ENCODE measurements at regions not wholly inside any gene's neighbourhood (a gene's known extent, or its start where the extent isn't known, plus 50 kb on each side); places are given as distances from the start of the nearest gene placed in this dataset.

- peak in 3 of 9 donors; percentile 22 to 37 (median 29) for TF ChIP-seq CTCF (IDR thresholded peaks at IDR 0.05)
- H3K27me3 ChIP-seq: no peaks in the 10 kb centered on the region
- H3K9me3 ChIP-seq: no peaks in the 10 kb centered on the region
- H3K4me3 ChIP-seq: no peak overlapping the region
- intact Hi-C loops (cut with DNase I): no loop called here
- peak; percentile 56 to 84 (median 80) for ATAC-seq
- H3K27ac ChIP-seq: peak overlapping the region in 4 of 10 donors; percentile 10 to 67 (median 39)
- 58 to 74% methylated on average over 11 of the region's 11 CpGs for WGBS, 2 donors
- H3K4me1 ChIP-seq: peaks cover 0 to 39% (median 20%) of the 10 kb centered on the region in 9 donors
- H3K36me3 ChIP-seq: no peaks in the 10 kb centered on the region
- peak in 1 of 2 donors; percentile 25 for DNase-seq
Observed at GRCh38 chr15:81069909-81070308, 64.2 kb upstream of the CFAP161 start.

- ATAC-seq: peak in 2 of 8 donors; percentile 17 to 63
- Histone ChIP-seq H3K9me3 (no peaks in the 10 kb centered on the region), H3K27me3 (no peaks in the 10 kb centered on the region), H3K36me3 (no peaks in the 10 kb centered on the region), H3K4me1 (peaks cover 0 to 39% (median 20%) of the 10 kb centered on the region in 9 donors), H3K27ac (peak overlapping the region in 3 of 10 donors; percentile 5 to 67 (median 41)), H3K4me3 (no peak overlapping the region)
- intact Hi-C loops (cut with DNase I): no loop called here
- no peak for TF ChIP-seq CTCF (IDR thresholded peaks at IDR 0.05)
- no peak for DNase-seq
- 73% methylated on average over 1 of the region's 1 CpG for WGBS, 2 donors
Observed at GRCh38 chr15:81071120-81071519, 63.0 kb upstream of the CFAP161 start.

GRCh38 chr15:81071705-81072104 lies 62.4 kb upstream of the CFAP161 start:
- Histone ChIP-seq H3K27me3 (no peaks in the 10 kb centered on the region), H3K36me3 (no peaks in the 10 kb centered on the region), H3K9me3 (no peaks in the 10 kb centered on the region), H3K27ac (no peak overlapping the region), H3K4me1 (peaks cover 0 to 39% (median 20%) of the 10 kb centered on the region in 9 donors), H3K4me3 (no peak overlapping the region)
- WGBS, 2 donors: 85 to 94% methylated on average over 2 of the region's 2 CpGs
- TF ChIP-seq CTCF (IDR thresholded peaks at IDR 0.05): no peak
- ATAC-seq (no peak), DNase-seq (no peak)
- intact Hi-C loops (cut with DNase I): no loop called here

GRCh38 chr15:81072551-81072950 lies 61.5 kb upstream of the CFAP161 start:
- Histone ChIP-seq H3K27ac (no peak overlapping the region), H3K9me3 (peaks cover 0 to 4% (median 0%) of the 10 kb centered on the region in 11 donors), H3K27me3 (no peaks in the 10 kb centered on the region), H3K4me1 (peaks cover 0 to 39% (median 20%) of the 10 kb centered on the region in 9 donors), H3K4me3 (no peak overlapping the region), H3K36me3 (no peaks in the 10 kb centered on the region)
- intact Hi-C loops (cut with DNase I): no loop called here
- ATAC-seq (no peak), DNase-seq (no peak)
- WGBS, 2 donors: 97% methylated on average over 5 of the region's 5 CpGs
- TF ChIP-seq CTCF (IDR thresholded peaks at IDR 0.05): no peak
